Stomach (tissue), 4 donors: ENCODE measurements at regions not wholly inside any gene's neighbourhood (a gene's known extent, or its start where the extent isn't known, plus 50 kb on each side); places are given as distances from the start of the nearest gene placed in this dataset.

Experiments
- CTCF ChIP-seq, 7 experiments: fragments of 450-650 bp in 4 of 7; fragments of 200-600 bp in 3 of 7; sonication (generic) in 3 of 7; IDR thresholded peaks; one replicate each; pipeline ENCODE4 v1.5.1; 2016 to 2019; ENCODE audit warnings: antibody characterized with exemption in 7 of 7, control low read depth in 2 of 7, mild to moderate bottlenecking in 1 of 7
- EP300 ChIP-seq: sonication (generic); formaldehyde crosslinking; IDR thresholded peaks from one replicate; pipeline ENCODE4 v1.6.1; 2017; ENCODE audit warnings: antibody characterized with exemption
- POLR2A ChIP-seq, 4 donors: fragments of 450-650 bp; IDR thresholded peaks; one replicate each; pipeline ENCODE4 v1.6.1; 2016; ENCODE audit warnings: antibody characterized with exemption in 4 of 4, control low read depth in 2 of 4, mild to moderate bottlenecking in 1 of 4, moderate library complexity in 1 of 4
- POLR2AphosphoS5 ChIP-seq, 3 donors: sonication (generic); formaldehyde crosslinking; IDR thresholded peaks; one replicate each; pipeline ENCODE4 v1.6.1; 2016; ENCODE audit warnings: antibody characterized with exemption in 3 of 3

DNA sequence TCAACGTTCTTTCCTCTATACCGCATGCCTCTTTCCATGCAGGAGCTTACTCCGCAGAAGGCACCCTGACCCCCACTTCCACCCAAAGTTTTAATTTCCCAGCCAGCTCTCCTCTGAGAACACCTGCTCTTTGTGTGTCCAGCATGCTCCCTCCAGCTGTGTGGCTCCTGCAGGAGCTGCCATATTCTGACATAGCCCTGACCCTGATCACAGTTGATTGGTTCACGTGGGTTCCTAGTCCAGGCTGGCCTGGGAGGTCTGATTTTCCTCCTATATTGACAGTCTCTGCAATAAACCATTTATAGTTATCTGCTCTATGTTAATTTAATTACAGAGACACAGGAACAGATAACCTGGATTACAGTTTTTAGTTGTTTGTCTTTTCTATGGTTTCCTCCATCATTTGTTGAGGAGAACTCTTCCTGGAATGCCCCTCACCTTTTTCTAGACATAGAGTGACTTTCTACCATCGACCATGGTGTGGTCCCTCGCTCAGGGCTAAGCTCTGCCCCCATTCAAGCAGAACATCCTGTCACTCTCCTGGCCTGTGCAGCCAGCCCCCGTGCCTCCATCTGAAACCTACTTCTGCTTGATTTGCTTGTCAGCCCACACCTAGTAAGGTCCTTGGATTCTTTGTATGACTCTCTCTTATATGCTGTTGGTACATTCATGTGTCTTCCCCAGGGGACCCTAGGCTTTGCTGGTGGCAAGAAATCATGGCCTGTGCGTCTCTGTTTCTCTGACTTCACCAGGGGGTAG, 231.5 kb downstream of the LPIN1 start:
- TF ChIP-seq CTCF (IDR thresholded peaks at IDR 0.05) (no peak), POLR2A (IDR thresholded peaks at IDR 0.05) (no peak), POLR2AphosphoS5 (IDR thresholded peaks at IDR 0.05) (no peak), EP300 (no peak)
